ENCODE measurements at regions not wholly inside any gene's neighbourhood (a gene's known extent, or its start where the extent isn't known, plus 50 kb on each side); places are given as distances from the start of the nearest gene placed in this dataset.

GRCh38 chr15:87477737-87478686 lies 778.5 kb downstream of the NTRK3 start (continued):
- no peak for TF ChIP-seq FOSL1 (IDR thresholded peaks at IDR 0.05; ENCODE audit: low read depth)

DNA sequence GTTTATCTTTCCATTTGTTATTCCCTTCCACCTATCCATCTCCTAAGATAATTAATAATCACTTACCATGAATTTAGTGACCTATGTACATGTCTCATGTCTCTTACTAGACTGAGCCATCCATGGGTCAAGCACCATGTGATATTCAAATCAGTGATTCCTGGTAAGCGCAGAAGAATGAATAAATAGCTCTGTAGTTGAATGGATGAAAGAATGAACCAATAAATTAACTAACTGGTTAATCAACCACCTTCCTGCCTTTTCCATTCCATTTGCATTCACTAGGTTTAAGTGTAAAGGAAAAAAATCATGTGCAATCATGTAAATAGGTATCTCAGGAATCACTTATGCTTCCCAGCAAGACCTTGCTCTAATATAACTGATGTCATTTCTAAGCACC lies 779.5 kb downstream of the NTRK3 start:
- DNase-seq (ENCODE audit: low read depth, low spot score) (no peak), ATAC-seq (no peak)
- H3K27ac ChIP-seq (ENCODE audit: low read depth, low read length) = no peak overlapping the region
- RAD21 ChIA-PET (ENCODE audit: low non-redundant PET in 1 of 2, low total read pairs in 2 of 2, uncharacterized antibody in 2 of 2, unreplicated experiment in 2 of 2) = no interaction called here
- POLR2A ChIA-PET = no interaction called here
- H3K4me3 ChIP-seq (replicated peaks in 1 of 2; ENCODE audit: low read depth in 1 of 2, low read length in 2 of 2) = no peak overlapping the region
- no peaks in the 10 kb centered on the region for H3K79me2 ChIP-seq (ENCODE audit: insufficient read depth, low read length)
- intact Hi-C loops (cut with micrococcal nuclease) = no loop called here
- H3K9ac ChIP-seq (ENCODE audit: low read length) = no peak overlapping the region
- H4K20me1 ChIP-seq (ENCODE audit: insufficient read depth) = no peaks in the 10 kb centered on the region
- H3K27me3 ChIP-seq (ENCODE audit: insufficient read depth, low read length) = no peaks in the 10 kb centered on the region
- no peaks in the 10 kb centered on the region for H3K9me2 ChIP-seq (ENCODE audit: insufficient read depth)
- no peak overlapping the region for H2AFZ ChIP-seq (ENCODE audit: low read depth, low read length, poor library complexity, severe bottlenecking)
- no peak overlapping the region for H3K4me2 ChIP-seq (ENCODE audit: low read length)
- H3K4me1 ChIP-seq (ENCODE audit: control insufficient read depth in 1 of 2, insufficient read depth in 2 of 2, low read length in 2 of 2) = no peaks in the 10 kb centered on the region
- CTCF ChIA-PET = no interaction called here
- BruUV-seq (replicated peaks) = no TSS peak
- H3K9me3 ChIP-seq (ENCODE audit: control insufficient read depth in 1 of 2, insufficient read depth in 1 of 2, low read depth in 1 of 2, low read length in 2 of 2) = peaks cover 4 to 24% of the 10 kb centered on the region in 2 experiments; a peak in 2 of 4 replicates
- H3K36me3 ChIP-seq (ENCODE audit: control insufficient read depth in 1 of 2, insufficient read depth in 2 of 2, low read length in 2 of 2) = no peaks in the 10 kb centered on the region
- TF ChIP-seq YY1 (IDR thresholded peaks at IDR 0.05; ENCODE audit: extremely low read depth, insufficient replicate concordance, low read depth, low read length) (no peak), POLR2A (IDR thresholded peaks at IDR 0.05; ENCODE audit: borderline replicate concordance, extremely low read depth, insufficient read depth, insufficient read length) (no peak), SP1 (IDR thresholded peaks at IDR 0.05; ENCODE audit: low read depth) (no peak), CEBPB (IDR thresholded peaks at IDR 0.05; ENCODE audit: low read depth) (no peak), EZH2phosphoT487 (IDR thresholded peaks at IDR 0.05; ENCODE audit: borderline replicate concordance) (no peak), POLR2AphosphoS5 (IDR thresholded peaks at IDR 0.05; ENCODE audit: low read depth, low read length) (no peak), EGR1 (IDR thresholded peaks at IDR 0.05; ENCODE audit: low read depth) (no peak), SIN3A (IDR thresholded peaks at IDR 0.05; ENCODE audit: low read depth) (no peak), ZFX (IDR thresholded peaks at IDR 0.05) (no peak), FOSL1 (IDR thresholded peaks at IDR 0.05; ENCODE audit: low read depth) (no peak), REST (IDR thresholded peaks at IDR 0.05; ENCODE audit: low read depth) (no peak), ATF3 (IDR thresholded peaks at IDR 0.05) (no peak), ELF1 (IDR thresholded peaks at IDR 0.05; ENCODE audit: borderline replicate concordance, low read depth) (no peak), TCF7L2 (IDR thresholded peaks at IDR 0.05; ENCODE audit: borderline replicate concordance, extremely low read depth, insufficient read depth, insufficient read length) (no peak)
- TF ChIP-seq, protein P1, sequence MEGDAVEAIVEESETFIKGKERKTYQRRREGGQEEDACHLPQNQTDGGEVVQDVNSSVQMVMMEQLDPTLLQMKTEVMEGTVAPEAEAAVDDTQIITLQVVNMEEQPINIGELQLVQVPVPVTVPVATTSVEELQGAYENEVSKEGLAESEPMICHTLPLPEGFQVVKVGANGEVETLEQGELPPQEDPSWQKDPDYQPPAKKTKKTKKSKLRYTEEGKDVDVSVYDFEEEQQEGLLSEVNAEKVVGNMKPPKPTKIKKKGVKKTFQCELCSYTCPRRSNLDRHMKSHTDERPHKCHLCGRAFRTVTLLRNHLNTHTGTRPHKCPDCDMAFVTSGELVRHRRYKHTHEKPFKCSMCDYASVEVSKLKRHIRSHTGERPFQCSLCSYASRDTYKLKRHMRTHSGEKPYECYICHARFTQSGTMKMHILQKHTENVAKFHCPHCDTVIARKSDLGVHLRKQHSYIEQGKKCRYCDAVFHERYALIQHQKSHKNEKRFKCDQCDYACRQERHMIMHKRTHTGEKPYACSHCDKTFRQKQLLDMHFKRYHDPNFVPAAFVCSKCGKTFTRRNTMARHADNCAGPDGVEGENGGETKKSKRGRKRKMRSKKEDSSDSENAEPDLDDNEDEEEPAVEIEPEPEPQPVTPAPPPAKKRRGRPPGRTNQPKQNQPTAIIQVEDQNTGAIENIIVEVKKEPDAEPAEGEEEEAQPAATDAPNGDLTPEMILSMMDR (IDR thresholded peaks at IDR 0.05 in 2 of 3, conservative IDR thresholded peaks at IDR 0.05 in 1 of 3; ENCODE audit: borderline replicate concordance in 1 of 3, insufficient read depth in 1 of 3, low read depth in 2 of 3, low read length in 2 of 3) = no peak
- TF ChIP-seq, protein P2, sequence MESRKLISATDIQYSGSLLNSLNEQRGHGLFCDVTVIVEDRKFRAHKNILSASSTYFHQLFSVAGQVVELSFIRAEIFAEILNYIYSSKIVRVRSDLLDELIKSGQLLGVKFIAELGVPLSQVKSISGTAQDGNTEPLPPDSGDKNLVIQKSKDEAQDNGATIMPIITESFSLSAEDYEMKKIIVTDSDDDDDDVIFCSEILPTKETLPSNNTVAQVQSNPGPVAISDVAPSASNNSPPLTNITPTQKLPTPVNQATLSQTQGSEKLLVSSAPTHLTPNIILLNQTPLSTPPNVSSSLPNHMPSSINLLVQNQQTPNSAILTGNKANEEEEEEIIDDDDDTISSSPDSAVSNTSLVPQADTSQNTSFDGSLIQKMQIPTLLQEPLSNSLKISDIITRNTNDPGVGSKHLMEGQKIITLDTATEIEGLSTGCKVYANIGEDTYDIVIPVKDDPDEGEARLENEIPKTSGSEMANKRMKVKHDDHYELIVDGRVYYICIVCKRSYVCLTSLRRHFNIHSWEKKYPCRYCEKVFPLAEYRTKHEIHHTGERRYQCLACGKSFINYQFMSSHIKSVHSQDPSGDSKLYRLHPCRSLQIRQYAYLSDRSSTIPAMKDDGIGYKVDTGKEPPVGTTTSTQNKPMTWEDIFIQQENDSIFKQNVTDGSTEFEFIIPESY (IDR thresholded peaks at IDR 0.05; ENCODE audit: extremely low read depth, insufficient replicate concordance, low read length) = no peak
